Esophagus squamous epithelium (tissue), 5 donors: ENCODE measurements at regions not wholly inside any gene's neighbourhood (a gene's known extent, or its start where the extent isn't known, plus 50 kb on each side); places are given as distances from the start of the nearest gene placed in this dataset.
"Not testable (repeated sequence)": the region's sequence is repeated elsewhere in the genome, so short reads cannot be mapped to it uniquely, and the experiment has no call there.

Experiments used
- DNase-seq: peaks from one replicate; lab custom pipeline; 2025; lab: John Stamatoyannopoulos, UW
- H3K27ac ChIP-seq, 4 donors: fragments of 200-600 bp; sonication (generic); one replicate each; pipeline ENCODE4 v1.5.1; 2016 to 2019; ENCODE audit warnings: mild to moderate bottlenecking in 1 of 4
- H3K27me3 ChIP-seq, 4 donors: fragments of 200-600 bp; sonication (generic); 1 replicate in 3 of 4; 2 replicates in 1 of 4; pipeline versions ENCODE4 v1.5.1 to v1.6.0; 2017 to 2021; ENCODE audit warnings: antibody characterized with exemption in 1 of 4
- H3K36me3 ChIP-seq, 3 donors: fragments of 200-600 bp; sonication (generic); one replicate each; pipeline ENCODE4 v1.5.1; 2016 to 2019
- H3K4me1 ChIP-seq, 3 donors: fragments of 200-600 bp; sonication (generic); one replicate each; pipeline ENCODE4 v1.5.1; 2017 to 2019
- H3K4me3 ChIP-seq, 4 donors: fragments of 200-600 bp; sonication (generic); 1 replicate in 3 of 4; 2 replicates in 1 of 4; pipeline ENCODE4 v1.5.1; 2016 to 2019; ENCODE audit warnings: mild to moderate bottlenecking in 2 of 4, moderate library complexity in 1 of 4
- H3K9me3 ChIP-seq, 3 donors: fragments of 200-600 bp; sonication (generic); one replicate each; pipeline ENCODE4 v1.5.1; 2016 to 2019
- CTCF ChIP-seq, 6 experiments: fragments of 450-650 bp in 4 of 6; fragments of 200-600 bp in 2 of 6; sonication (generic) in 2 of 6; IDR thresholded peaks; one replicate each; pipeline ENCODE4 v1.5.1; 2016 to 2019; ENCODE audit warnings: antibody characterized with exemption in 6 of 6, mild to moderate bottlenecking in 4 of 6, moderate library complexity in 4 of 6
- POLR2A ChIP-seq, 4 donors: fragments of 450-650 bp; IDR thresholded peaks; one replicate each; pipeline ENCODE4 v1.6.1; 2017; ENCODE audit warnings: antibody characterized with exemption in 4 of 4, mild to moderate bottlenecking in 4 of 4, moderate library complexity in 3 of 4
- WGBS, 2 donors: methylation state at CpG; one replicate each; pipeline ENCODE4 v1.1.5; 2018; 5-methylcytosine and 5-hydroxymethylcytosine counted together
- intact Hi-C: fragments of 100-400 bp; cut with DNase I; formaldehyde crosslinking; loops from one replicate; pipeline ENCODE4 v1.15.0; 2022
- donor health status: DM: yes; HTN: yes; CAD: no.

GRCh38 chr10:46197050-46197449, 89.7 kb upstream of the ANTXRL start:
- no peak for DNase-seq
- H3K27ac ChIP-seq: no peak overlapping the region

GRCh38 chr10:46198516-46198915, 88.3 kb upstream of the ANTXRL start:
- H3K36me3 ChIP-seq: no peaks in the 10 kb centered on the region
- TF ChIP-seq POLR2A (IDR thresholded peaks at IDR 0.05) (no peak), CTCF (IDR thresholded peaks at IDR 0.05) (no peak)
- H3K4me1 ChIP-seq: no peaks in the 10 kb centered on the region
- DNase-seq: no peak
- no peaks in the 10 kb centered on the region for H3K9me3 ChIP-seq
- no peak overlapping the region for H3K4me3 ChIP-seq
- H3K27ac ChIP-seq: no peak overlapping the region
- intact Hi-C loops: no loop called here
- no peaks in the 10 kb centered on the region for H3K27me3 ChIP-seq

More at GRCh38 chr10:46197050-46197449, 89.7 kb upstream of the ANTXRL start:
- Histone ChIP-seq H3K36me3 (no peaks in the 10 kb centered on the region), H3K27me3 (no peaks in the 10 kb centered on the region), H3K4me1 (no peaks in the 10 kb centered on the region), H3K9me3 (no peaks in the 10 kb centered on the region), H3K4me3 (no peak overlapping the region)
- WGBS, 2 donors: 83 to 85% methylated on average over 3 of the region's 3 CpGs
- TF ChIP-seq CTCF (IDR thresholded peaks at IDR 0.05) (no peak), POLR2A (IDR thresholded peaks at IDR 0.05) (no peak)
- intact Hi-C loops: no loop called here

- H3K36me3 ChIP-seq, H3K4me1 ChIP-seq, DNase-seq, intact Hi-C loops, H3K9me3 ChIP-seq, H3K27ac ChIP-seq, H3K4me3 ChIP-seq, H3K27me3 ChIP-seq: not testable (repeated sequence)
- WGBS, 2 donors: 58 to 81% methylated on average over 1 of the region's 1 CpG
Measured at GRCh38 chr10:46202405-46202804, 84.4 kb upstream of the ANTXRL start.

- H3K36me3 ChIP-seq, intact Hi-C loops, H3K27me3 ChIP-seq, H3K4me3 ChIP-seq, DNase-seq, H3K9me3 ChIP-seq, H3K4me1 ChIP-seq, H3K27ac ChIP-seq: not testable (repeated sequence)
- 91 to 95% methylated on average over 8 of the region's 20 CpGs for WGBS, 2 donors
Measured at GRCh38 chr10:46204482-46205102, 82.2 kb upstream of the ANTXRL start.

GRCh38 chr10:46210427-46210826, 76.4 kb upstream of the ANTXRL start:
- no CpG with 5 or more reads among the region's 2 CpGs for WGBS, 2 donors
- H3K27me3 ChIP-seq, H3K27ac ChIP-seq, intact Hi-C loops, H3K4me3 ChIP-seq, H3K36me3 ChIP-seq, H3K9me3 ChIP-seq, H3K4me1 ChIP-seq, DNase-seq: not testable (repeated sequence)

GRCh38 chr10:46215426-46215825, 71.4 kb upstream of the ANTXRL start:
- no peak for TF ChIP-seq POLR2A (IDR thresholded peaks at IDR 0.05)
- no peak for TF ChIP-seq CTCF (IDR thresholded peaks at IDR 0.05)
- H3K9me3 ChIP-seq: no peaks in the 10 kb centered on the region
- H3K4me3 ChIP-seq: no peak overlapping the region
- no peaks in the 10 kb centered on the region for H3K36me3 ChIP-seq
- DNase-seq: no peak
- no peak overlapping the region for H3K27ac ChIP-seq
- peaks cover 0 to 6% (median 0%) of the 10 kb centered on the region in 4 donors for H3K27me3 ChIP-seq
- H3K4me1 ChIP-seq: no peaks in the 10 kb centered on the region
- WGBS, 2 donors: 63 to 72% methylated on average over 4 of the region's 4 CpGs
- intact Hi-C loops: no loop called here
